ENCODE measurements at regions not wholly inside any gene's neighbourhood (a gene's known extent, or its start where the extent isn't known, plus 50 kb on each side); places are given as distances from the start of the nearest gene placed in this dataset.
"Not testable (repeated sequence)": the region's sequence is repeated elsewhere in the genome, so short reads cannot be mapped to it uniquely, and the experiment has no call there.

DNA sequence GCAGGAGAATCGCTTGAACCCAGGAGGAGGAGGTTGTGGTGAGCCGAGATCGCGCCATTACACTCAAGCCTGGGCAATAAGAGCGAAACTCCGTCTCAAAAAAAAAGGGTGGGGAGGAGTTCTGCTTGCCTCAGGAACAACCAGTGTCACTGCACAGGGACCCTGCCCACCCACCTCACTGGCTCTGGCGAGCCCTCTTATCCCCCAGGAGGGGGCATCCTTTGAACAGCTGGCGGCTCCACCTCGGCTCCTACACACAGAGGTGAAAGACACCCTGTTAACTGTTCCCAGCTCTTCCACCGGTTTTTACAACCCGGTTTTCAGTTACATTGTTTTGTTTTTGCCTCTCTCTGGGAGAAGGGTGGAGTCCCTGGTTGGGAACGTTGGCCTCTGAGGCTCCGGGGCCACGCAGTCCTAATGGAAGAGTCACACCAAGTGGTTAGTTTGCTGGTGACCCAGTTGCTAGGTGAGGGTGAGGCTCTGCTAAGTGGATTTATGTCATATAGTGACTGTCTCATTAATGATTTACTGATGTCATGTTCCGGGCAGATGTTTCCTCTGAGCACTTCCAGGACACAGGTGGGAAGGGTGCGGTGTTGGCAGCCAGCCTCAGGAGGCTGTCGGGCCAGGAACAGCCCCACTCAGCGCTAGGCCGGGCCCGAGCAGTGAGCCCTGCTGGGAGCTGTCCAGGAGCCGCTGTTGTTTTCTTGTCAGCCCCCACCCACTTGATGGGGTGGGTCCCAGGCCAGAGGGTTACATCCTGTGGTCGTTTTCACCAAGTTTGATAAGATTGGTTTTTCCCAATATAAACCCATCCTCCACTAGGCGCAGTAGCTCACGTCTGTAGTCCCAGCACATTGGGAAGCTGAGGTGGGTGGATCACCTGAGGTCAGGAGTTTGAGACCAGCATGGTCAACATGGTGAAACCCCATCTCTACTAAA lies 4474.3 kb upstream of the OR11H1 start:
- TF ChIP-seq, protein P1, sequence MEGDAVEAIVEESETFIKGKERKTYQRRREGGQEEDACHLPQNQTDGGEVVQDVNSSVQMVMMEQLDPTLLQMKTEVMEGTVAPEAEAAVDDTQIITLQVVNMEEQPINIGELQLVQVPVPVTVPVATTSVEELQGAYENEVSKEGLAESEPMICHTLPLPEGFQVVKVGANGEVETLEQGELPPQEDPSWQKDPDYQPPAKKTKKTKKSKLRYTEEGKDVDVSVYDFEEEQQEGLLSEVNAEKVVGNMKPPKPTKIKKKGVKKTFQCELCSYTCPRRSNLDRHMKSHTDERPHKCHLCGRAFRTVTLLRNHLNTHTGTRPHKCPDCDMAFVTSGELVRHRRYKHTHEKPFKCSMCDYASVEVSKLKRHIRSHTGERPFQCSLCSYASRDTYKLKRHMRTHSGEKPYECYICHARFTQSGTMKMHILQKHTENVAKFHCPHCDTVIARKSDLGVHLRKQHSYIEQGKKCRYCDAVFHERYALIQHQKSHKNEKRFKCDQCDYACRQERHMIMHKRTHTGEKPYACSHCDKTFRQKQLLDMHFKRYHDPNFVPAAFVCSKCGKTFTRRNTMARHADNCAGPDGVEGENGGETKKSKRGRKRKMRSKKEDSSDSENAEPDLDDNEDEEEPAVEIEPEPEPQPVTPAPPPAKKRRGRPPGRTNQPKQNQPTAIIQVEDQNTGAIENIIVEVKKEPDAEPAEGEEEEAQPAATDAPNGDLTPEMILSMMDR (IDR thresholded peaks at IDR 0.05 in 4 of 5, conservative IDR thresholded peaks at IDR 0.05 in 1 of 5): not testable (repeated sequence)
- not testable (repeated sequence) for TF ChIP-seq POLR2A (IDR thresholded peaks at IDR 0.05)
